Gastrocnemius medialis (tissue), 4 donors: ENCODE measurements at regions not wholly inside any gene's neighbourhood (a gene's known extent, or its start where the extent isn't known, plus 50 kb on each side); places are given as distances from the start of the nearest gene placed in this dataset.

Experiments used
- POLR2A ChIP-seq, 2 donors: fragments of 450-650 bp; IDR thresholded peaks; one replicate each; pipeline ENCODE4 v1.6.1; 2017; ENCODE audit warnings: antibody characterized with exemption in 2 of 2, mild to moderate bottlenecking in 2 of 2, moderate library complexity in 2 of 2
- TF ChIP-seq, protein P1 (sequence below), 5 experiments: fragments of 450-650 bp in 3 of 5; fragments of 200-600 bp in 2 of 5; sonication (generic) in 2 of 5; IDR thresholded peaks in 4 of 5; conservative IDR thresholded peaks in 1 of 5; 1 replicate in 4 of 5; 2 replicates in 1 of 5; pipeline ENCODE4 v1.5.1; 2016 to 2019; ENCODE audit warnings: antibody characterized with exemption in 5 of 5, mild to moderate bottlenecking in 3 of 5, moderate library complexity in 3 of 5

GRCh38 chr5:122674385-122674784 is 100.5 kb upstream of the SNX2 start:
- no peak for TF ChIP-seq POLR2A (IDR thresholded peaks at IDR 0.05)
- TF ChIP-seq, protein P1, sequence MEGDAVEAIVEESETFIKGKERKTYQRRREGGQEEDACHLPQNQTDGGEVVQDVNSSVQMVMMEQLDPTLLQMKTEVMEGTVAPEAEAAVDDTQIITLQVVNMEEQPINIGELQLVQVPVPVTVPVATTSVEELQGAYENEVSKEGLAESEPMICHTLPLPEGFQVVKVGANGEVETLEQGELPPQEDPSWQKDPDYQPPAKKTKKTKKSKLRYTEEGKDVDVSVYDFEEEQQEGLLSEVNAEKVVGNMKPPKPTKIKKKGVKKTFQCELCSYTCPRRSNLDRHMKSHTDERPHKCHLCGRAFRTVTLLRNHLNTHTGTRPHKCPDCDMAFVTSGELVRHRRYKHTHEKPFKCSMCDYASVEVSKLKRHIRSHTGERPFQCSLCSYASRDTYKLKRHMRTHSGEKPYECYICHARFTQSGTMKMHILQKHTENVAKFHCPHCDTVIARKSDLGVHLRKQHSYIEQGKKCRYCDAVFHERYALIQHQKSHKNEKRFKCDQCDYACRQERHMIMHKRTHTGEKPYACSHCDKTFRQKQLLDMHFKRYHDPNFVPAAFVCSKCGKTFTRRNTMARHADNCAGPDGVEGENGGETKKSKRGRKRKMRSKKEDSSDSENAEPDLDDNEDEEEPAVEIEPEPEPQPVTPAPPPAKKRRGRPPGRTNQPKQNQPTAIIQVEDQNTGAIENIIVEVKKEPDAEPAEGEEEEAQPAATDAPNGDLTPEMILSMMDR (IDR thresholded peaks at IDR 0.05 in 4 of 5, conservative IDR thresholded peaks at IDR 0.05 in 1 of 5) = no peak
